CD4-positive, alpha-beta memory T cell (primary cell): ENCODE measurements at regions not wholly inside any gene's neighbourhood (a gene's known extent, or its start where the extent isn't known, plus 50 kb on each side); places are given as distances from the start of the nearest gene placed in this dataset.

Experiments used
- CTCF ChIA-PET: fragments of 350-600 bp; sonication (Branson Sonifier 250); formaldehyde crosslinking; loops from one replicate; lab custom pipeline; 2021; ENCODE audit warnings: inconsistent platforms; ENCODE audit not compliant: partially characterized antibody; lab: Charles Lee
- POLR2A ChIA-PET: fragments of 350-600 bp; sonication (Branson Sonifier 250); formaldehyde crosslinking; loops from one replicate; lab custom pipeline; 2021; ENCODE audit not compliant: partially characterized antibody; lab: Charles Lee
- DNase-seq, 5 donors: peaks; one replicate each; pipeline versions ENCODE4 v3.0.0 to v3.0.0-alpha.2; 2020 to 2022; ENCODE audit warnings: mixed read lengths in 1 of 5
- H3K27ac ChIP-seq: one replicate; pipeline ENCODE4 v1.7.0; 2013; ENCODE audit warnings: low read depth, low read length
- H3K27me3 ChIP-seq: 2 replicates; pipeline ENCODE4 v1.7.0; 2013; ENCODE audit warnings: mild to moderate bottlenecking, low read length, moderate library complexity; ENCODE audit not compliant: insufficient read depth
- H3K36me3 ChIP-seq: 2 replicates; pipeline ENCODE4 v1.7.0; 2013; ENCODE audit warnings: mild to moderate bottlenecking, low read length, moderate library complexity; ENCODE audit not compliant: insufficient read depth
- H3K4me1 ChIP-seq: 2 replicates; pipeline ENCODE4 v1.7.0; 2013; ENCODE audit warnings: mild to moderate bottlenecking, low read length, moderate library complexity; ENCODE audit not compliant: insufficient read depth
- H3K4me3 ChIP-seq, 2 donors: one replicate each; pipeline ENCODE4 v1.7.0; 2013; ENCODE audit warnings: low read length in 2 of 2, mild to moderate bottlenecking in 1 of 2
- H3K9me3 ChIP-seq, 2 donors: one replicate each; pipeline ENCODE4 v1.7.0; 2013; ENCODE audit warnings: low read length in 2 of 2, control low read depth in 1 of 2; ENCODE audit not compliant: control insufficient read depth in 1 of 2
- H3K27ac Mint-ChIP-seq, 7 donors: one replicate each; pipeline ENCODE4 v1.8.0; 2020 to 2021; ENCODE audit warnings: mixed read lengths in 7 of 7, mild to moderate bottlenecking in 6 of 7, inconsistent platforms in 3 of 7, moderate library complexity in 3 of 7
- H3K27me3 Mint-ChIP-seq, 2 donors: one replicate each; pipeline ENCODE4 v1.8.0; 2020 to 2021; ENCODE audit warnings: mixed read lengths in 2 of 2
- H3K36me3 Mint-ChIP-seq, 2 donors: one replicate each; pipeline ENCODE4 v1.8.0; 2020 to 2021; ENCODE audit warnings: mixed read lengths in 2 of 2, inconsistent platforms in 1 of 2, mild to moderate bottlenecking in 1 of 2
- H3K4me1 Mint-ChIP-seq, 4 donors: one replicate each; pipeline ENCODE4 v1.8.0; 2020 to 2021; ENCODE audit warnings: mixed read lengths in 4 of 4, mild to moderate bottlenecking in 1 of 4
- H3K4me3 Mint-ChIP-seq, 8 donors: one replicate each; pipeline ENCODE4 v1.8.0; 2020 to 2021; ENCODE audit warnings: mixed read lengths in 8 of 8, mild to moderate bottlenecking in 7 of 8, moderate library complexity in 6 of 8, inconsistent platforms in 3 of 8
- H3K9me3 Mint-ChIP-seq, 8 donors: one replicate each; pipeline ENCODE4 v1.8.0; 2020 to 2021; ENCODE audit warnings: mixed read lengths in 8 of 8, mild to moderate bottlenecking in 5 of 8, inconsistent platforms in 3 of 8, moderate library complexity in 1 of 8
- intact Hi-C: fragments of 100-400 bp; cut with micrococcal nuclease; formaldehyde crosslinking; loops from one replicate; pipeline ENCODE4 v1.15.1; 2023

GRCh38 chr12:125487336-125487735 lies 422.1 kb downstream of the AACS start:
- no peaks in the 10 kb centered on the region for H3K36me3 ChIP-seq
- no peak overlapping the region for H3K4me3 Mint-ChIP-seq
- H3K27ac Mint-ChIP-seq = no peak overlapping the region
- CTCF ChIA-PET = no interaction called here
- intact Hi-C loops = no loop called here
- no peak overlapping the region for H3K27ac ChIP-seq
- no peaks in the 10 kb centered on the region for H3K9me3 ChIP-seq
- peaks cover 0 to 6% (median 3%) of the 10 kb centered on the region in 8 donors for H3K9me3 Mint-ChIP-seq
- DNase-seq = no peak
- H3K4me1 ChIP-seq = no peaks in the 10 kb centered on the region
- no peaks in the 10 kb centered on the region for H3K4me1 Mint-ChIP-seq
- H3K27me3 Mint-ChIP-seq = no peaks in the 10 kb centered on the region
- no peaks in the 10 kb centered on the region for H3K27me3 ChIP-seq
- H3K36me3 Mint-ChIP-seq = no peaks in the 10 kb centered on the region
- no peak overlapping the region for H3K4me3 ChIP-seq
- POLR2A ChIA-PET = no interaction called here

- H3K27ac Mint-ChIP-seq = peak overlapping the region in 1 of 7 donors; percentile 5
- no peaks in the 10 kb centered on the region for H3K36me3 Mint-ChIP-seq
- ChIA-PET POLR2A (interaction anchor here (0.7 kb wide), 1 partner anchor 60 kb away, joined by 3 read pairs; no protein-coding TSS in a partner anchor), CTCF (no interaction called here)
- H3K36me3 ChIP-seq = no peaks in the 10 kb centered on the region
- no peaks in the 10 kb centered on the region for H3K27me3 Mint-ChIP-seq
- H3K4me1 Mint-ChIP-seq = no peaks in the 10 kb centered on the region
- DNase-seq = no peak
- no peaks in the 10 kb centered on the region for H3K4me1 ChIP-seq
- peaks cover 0 to 6% (median 4%) of the 10 kb centered on the region in 8 donors for H3K9me3 Mint-ChIP-seq
- no peak overlapping the region for H3K27ac ChIP-seq
- intact Hi-C loops = no loop called here
- H3K4me3 ChIP-seq = no peak overlapping the region
- no peaks in the 10 kb centered on the region for H3K27me3 ChIP-seq
- no peak overlapping the region for H3K4me3 Mint-ChIP-seq
- H3K9me3 ChIP-seq = no peaks in the 10 kb centered on the region
These were observed 426.3 kb downstream of the AACS start for GRCh38 chr12:125491553-125491952.

GRCh38 chr12:125492354-125493270 lies 427.4 kb downstream of the AACS start:
- H3K27ac ChIP-seq = no peak overlapping the region
- peaks cover 0 to 6% (median 4%) of the 10 kb centered on the region in 8 donors for H3K9me3 Mint-ChIP-seq
- no peaks in the 10 kb centered on the region for H3K4me1 Mint-ChIP-seq
- no peaks in the 10 kb centered on the region for H3K4me1 ChIP-seq
- ChIA-PET POLR2A (interaction anchor here (0.7 kb wide), 1 partner anchor 59 kb away, joined by 3 read pairs; no protein-coding TSS in a partner anchor), CTCF (no interaction called here)
- H3K36me3 ChIP-seq = no peaks in the 10 kb centered on the region
- no peak overlapping the region for H3K4me3 Mint-ChIP-seq
- no peak for DNase-seq
- H3K9me3 ChIP-seq = no peaks in the 10 kb centered on the region
- no peaks in the 10 kb centered on the region for H3K27me3 ChIP-seq
- H3K27me3 Mint-ChIP-seq = no peaks in the 10 kb centered on the region
- H3K4me3 ChIP-seq = no peak overlapping the region
- H3K27ac Mint-ChIP-seq = no peak overlapping the region
- H3K36me3 Mint-ChIP-seq = no peaks in the 10 kb centered on the region
- intact Hi-C loops = no loop called here

- intact Hi-C loops = no loop called here
- Histone ChIP-seq H3K27me3 (no peaks in the 10 kb centered on the region), H3K4me1 (no peaks in the 10 kb centered on the region), H3K9me3 (no peaks in the 10 kb centered on the region), H3K36me3 (no peaks in the 10 kb centered on the region), H3K27ac (no peak overlapping the region), H3K4me3 (no peak overlapping the region)
- Mint-ChIP-seq H3K36me3 (no peaks in the 10 kb centered on the region), H3K9me3 (peaks cover 0 to 6% (median 4%) of the 10 kb centered on the region in 8 donors), H3K4me3 (no peak overlapping the region), H3K27ac (no peak overlapping the region), H3K4me1 (no peaks in the 10 kb centered on the region), H3K27me3 (no peaks in the 10 kb centered on the region)
- CTCF ChIA-PET = no interaction called here
- no peak for DNase-seq
- POLR2A ChIA-PET = no interaction called here
These were observed 428.6 kb downstream of the AACS start for GRCh38 chr12:125493704-125494308.

- no peaks in the 10 kb centered on the region for H3K4me1 Mint-ChIP-seq
- no peak overlapping the region for H3K27ac Mint-ChIP-seq
- POLR2A ChIA-PET = no interaction called here
- H3K9me3 Mint-ChIP-seq = peaks cover 0 to 5% (median 0%) of the 10 kb centered on the region in 8 donors
- CTCF ChIA-PET = no interaction called here
- peaks cover 0 to 4% of the 10 kb centered on the region in 2 donors for H3K27me3 Mint-ChIP-seq
- no peaks in the 10 kb centered on the region for H3K27me3 ChIP-seq
- H3K27ac ChIP-seq = no peak overlapping the region
- no peaks in the 10 kb centered on the region for H3K4me1 ChIP-seq
- intact Hi-C loops = no loop called here
- no peaks in the 10 kb centered on the region for H3K9me3 ChIP-seq
- H3K36me3 ChIP-seq = no peaks in the 10 kb centered on the region
- no peak overlapping the region for H3K4me3 Mint-ChIP-seq
- H3K4me3 ChIP-seq = no peak overlapping the region
- no peaks in the 10 kb centered on the region for H3K36me3 Mint-ChIP-seq
- DNase-seq = no peak
These were observed 437.9 kb downstream of the AACS start for GRCh38 chr12:125503128-125503527.

- Histone ChIP-seq H3K27me3 (no peaks in the 10 kb centered on the region), H3K27ac (no peak overlapping the region), H3K4me1 (no peaks in the 10 kb centered on the region), H3K4me3 (no peak overlapping the region), H3K36me3 (no peaks in the 10 kb centered on the region), H3K9me3 (no peaks in the 10 kb centered on the region)
- Mint-ChIP-seq H3K4me3 (no peak overlapping the region), H3K27ac (no peak overlapping the region), H3K27me3 (no peaks in the 10 kb centered on the region), H3K4me1 (no peaks in the 10 kb centered on the region), H3K9me3 (peaks cover 0 to 5% (median 0%) of the 10 kb centered on the region in 8 donors), H3K36me3 (no peaks in the 10 kb centered on the region)
- POLR2A ChIA-PET = no interaction called here
- intact Hi-C loops = no loop called here
- DNase-seq = no peak
- CTCF ChIA-PET = no interaction called here
These were observed 444.0 kb downstream of the AACS start for GRCh38 chr12:125509195-125509594.

- no peak overlapping the region for H3K4me3 Mint-ChIP-seq
- DNase-seq = no peak
These were observed 447.5 kb downstream of the AACS start for GRCh38 chr12:125512541-125513298.

More at GRCh38 chr12:125512541-125513298, 447.5 kb downstream of the AACS start:
- Histone ChIP-seq H3K9me3 (no peaks in the 10 kb centered on the region), H3K36me3 (no peaks in the 10 kb centered on the region), H3K4me3 (no peak overlapping the region), H3K27me3 (no peaks in the 10 kb centered on the region), H3K4me1 (no peaks in the 10 kb centered on the region), H3K27ac (no peak overlapping the region)
- intact Hi-C loops = no loop called here
- ChIA-PET CTCF (no interaction called here), POLR2A (no interaction called here)
- Mint-ChIP-seq H3K4me1 (no peaks in the 10 kb centered on the region), H3K36me3 (no peaks in the 10 kb centered on the region), H3K27ac (no peak overlapping the region), H3K27me3 (no peaks in the 10 kb centered on the region), H3K9me3 (peaks cover 0 to 5% (median 0%) of the 10 kb centered on the region in 8 donors)
